ENCODE measurements at regions not wholly inside any gene's neighbourhood (a gene's known extent, or its start where the extent isn't known, plus 50 kb on each side); places are given as distances from the start of the nearest gene placed in this dataset.
"Not testable (repeated sequence)": the region's sequence is repeated elsewhere in the genome, so short reads cannot be mapped to it uniquely, and the experiment has no call there.

DNA sequence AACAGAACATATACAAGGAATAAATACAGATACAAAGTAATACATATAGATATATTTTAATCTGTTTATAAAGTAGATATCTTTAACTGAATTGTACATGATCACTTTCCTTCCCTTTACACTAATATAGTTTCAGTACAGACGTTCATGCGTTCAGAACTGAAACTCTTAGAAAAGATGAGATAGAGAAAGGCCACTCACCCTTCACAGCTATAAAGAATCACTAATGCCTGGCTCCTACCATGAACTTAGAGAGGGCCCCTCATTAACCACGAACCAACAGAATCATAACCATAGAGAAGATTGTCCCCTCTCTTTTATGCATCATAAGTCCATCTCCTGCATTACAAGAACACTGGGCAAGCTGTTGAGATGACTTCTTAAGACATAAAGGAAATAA, 399.0 kb downstream of the COG6 start:
- DNase-seq = not testable (repeated sequence)

DNA sequence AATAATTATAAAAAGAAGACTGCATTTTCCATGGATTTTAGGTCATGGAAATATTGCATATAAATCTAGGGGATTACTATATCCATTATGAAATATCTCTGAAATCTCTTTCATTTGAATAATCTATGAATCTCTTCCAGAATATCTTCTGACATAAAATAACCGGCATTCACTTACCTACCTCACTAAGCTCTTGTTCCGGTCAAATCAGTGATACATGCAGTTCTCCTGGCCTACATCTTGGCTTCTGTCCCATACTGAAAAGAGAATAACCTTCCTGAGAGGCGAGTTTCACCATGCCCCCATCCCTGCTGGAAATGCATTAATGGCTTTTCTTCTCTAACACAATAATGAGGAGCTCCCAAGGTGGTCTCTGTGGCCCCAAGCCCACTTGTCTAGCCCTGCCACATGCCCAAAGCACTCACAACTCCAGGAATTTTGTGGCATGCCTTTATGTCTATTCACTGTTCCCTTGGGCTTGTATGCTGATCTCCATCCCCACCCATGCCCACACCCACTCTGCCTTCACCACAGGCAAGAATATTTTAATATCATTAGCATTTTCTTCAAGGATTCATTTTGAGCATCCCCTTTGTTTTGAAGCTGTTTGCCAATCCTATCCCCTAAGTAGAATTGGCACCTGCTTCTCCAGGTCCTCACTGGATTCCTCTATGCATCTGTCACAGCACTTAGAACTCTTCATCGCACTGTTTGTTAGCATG, 401.6 kb downstream of the COG6 start:
- no peak for DNase-seq

DNA sequence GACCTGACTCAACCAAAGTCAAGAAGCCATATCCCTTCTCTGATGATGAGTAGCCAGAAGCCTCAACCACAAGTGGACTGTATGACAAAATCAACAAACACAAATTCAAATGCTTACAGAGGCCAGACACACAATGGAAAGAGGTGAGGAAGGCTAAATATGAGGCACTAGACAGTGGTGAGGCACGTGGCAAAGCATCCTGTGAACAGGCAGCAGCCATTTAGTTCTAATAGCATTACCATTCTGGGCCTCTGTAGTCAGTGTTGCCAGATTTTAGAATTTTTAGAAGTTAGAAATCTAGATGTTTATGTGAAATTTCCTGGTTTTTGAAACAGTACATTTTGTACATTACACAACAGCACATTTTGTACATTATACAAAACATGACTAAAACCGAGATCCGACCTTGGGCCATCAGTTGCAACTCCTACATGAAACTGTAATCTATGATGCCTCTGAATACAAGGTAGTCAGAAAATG, 403.3 kb downstream of the COG6 start:
- no peak for DNase-seq

DNA sequence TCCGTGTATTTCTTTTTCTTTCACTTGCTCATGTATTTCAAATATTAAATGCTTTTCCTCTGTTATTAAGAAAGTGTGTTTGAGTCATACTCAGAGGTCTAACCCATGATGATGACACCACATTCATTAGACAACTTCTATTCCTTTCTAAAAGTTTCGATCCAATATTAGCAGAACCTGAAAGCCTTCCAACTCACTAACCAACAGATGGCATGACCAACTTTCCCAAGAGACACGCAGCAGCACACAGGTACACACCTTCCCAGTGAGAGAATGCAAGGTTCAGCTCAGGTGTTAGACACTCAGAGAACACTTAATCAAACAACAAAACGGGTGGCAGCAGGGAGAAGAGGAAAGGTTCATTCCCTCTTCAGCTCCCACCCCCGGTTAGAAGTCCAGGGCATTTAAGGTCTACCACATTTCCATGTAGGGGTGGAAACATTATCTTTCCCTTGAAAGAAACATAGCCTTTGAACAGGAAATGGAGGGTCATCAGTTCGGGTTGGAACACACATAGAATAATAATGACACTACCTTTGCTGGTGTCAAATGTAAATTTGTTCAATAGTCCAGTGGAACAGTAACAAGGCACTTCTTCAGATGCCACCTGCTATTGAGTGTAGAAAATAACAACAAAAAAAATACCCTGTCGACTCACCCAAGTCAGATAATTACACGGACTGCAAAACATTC, 404.2 kb downstream of the COG6 start:
- no peak for DNase-seq

DNA sequence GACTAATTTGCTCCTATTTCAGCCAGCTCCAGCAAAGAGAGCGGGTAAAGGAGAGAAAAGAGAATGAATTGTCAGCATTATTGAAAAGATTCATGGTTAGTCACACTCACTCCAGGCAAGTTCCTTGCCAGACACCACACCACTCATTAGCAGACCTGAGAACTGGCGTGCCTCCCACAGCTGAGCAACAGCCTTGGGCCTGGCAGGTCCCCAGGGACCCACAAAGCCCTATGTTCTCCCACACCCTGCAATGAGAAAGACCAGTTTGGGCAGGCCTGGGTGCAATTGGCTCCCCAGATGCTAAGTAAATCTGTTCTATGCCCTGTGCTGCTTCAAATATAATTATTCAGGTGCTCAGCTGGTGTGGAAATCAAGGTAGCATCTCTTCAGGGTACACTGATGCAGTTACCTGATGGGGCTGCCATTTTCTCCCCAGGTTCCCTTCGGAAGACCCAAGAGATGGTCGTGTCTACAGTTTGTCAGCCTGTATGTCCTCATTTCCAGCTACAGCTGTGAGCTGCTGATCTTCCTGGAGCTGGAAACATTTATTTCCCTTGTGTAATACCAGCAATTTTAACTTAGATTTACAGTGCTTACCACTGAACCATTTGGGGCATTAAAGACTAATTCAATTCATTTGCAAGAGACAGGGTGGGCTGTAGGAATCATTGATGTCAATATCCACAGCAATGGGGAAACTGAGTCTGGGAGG, 405.0 kb downstream of the COG6 start:
- peak; percentile 54 to 65 for DNase-seq

- DNase-seq = no peak
Observed at GRCh38 chr13:40061466-40062450, 406.3 kb downstream of the COG6 start.

DNA sequence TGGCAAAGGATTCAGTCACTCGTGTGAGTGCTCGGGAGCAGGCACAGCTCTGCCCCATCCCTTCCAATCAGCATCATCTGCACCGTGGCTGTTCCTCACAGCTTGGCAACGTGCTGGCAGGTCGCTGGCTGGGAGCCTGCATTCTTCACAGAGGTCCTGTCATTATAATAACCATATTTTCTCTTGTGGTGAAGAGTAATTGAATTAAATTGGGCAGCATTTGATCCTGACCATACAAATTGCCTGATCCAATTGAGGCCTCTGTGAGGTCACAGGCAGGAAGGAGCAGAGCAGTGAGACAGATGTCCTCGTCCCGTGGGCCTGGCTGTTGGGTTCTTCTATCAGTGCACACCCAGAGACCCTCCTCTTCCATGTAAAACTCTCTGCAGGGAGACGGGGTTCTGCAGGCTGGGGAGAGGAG, 407.8 kb downstream of the COG6 start:
- DNase-seq = no peak

GRCh38 chr13:40063703-40064102, 408.2 kb downstream of the COG6 start:
- no peak for DNase-seq

- no peak for DNase-seq
Observed at GRCh38 chr13:40064154-40065097, 409.0 kb downstream of the COG6 start.

DNA sequence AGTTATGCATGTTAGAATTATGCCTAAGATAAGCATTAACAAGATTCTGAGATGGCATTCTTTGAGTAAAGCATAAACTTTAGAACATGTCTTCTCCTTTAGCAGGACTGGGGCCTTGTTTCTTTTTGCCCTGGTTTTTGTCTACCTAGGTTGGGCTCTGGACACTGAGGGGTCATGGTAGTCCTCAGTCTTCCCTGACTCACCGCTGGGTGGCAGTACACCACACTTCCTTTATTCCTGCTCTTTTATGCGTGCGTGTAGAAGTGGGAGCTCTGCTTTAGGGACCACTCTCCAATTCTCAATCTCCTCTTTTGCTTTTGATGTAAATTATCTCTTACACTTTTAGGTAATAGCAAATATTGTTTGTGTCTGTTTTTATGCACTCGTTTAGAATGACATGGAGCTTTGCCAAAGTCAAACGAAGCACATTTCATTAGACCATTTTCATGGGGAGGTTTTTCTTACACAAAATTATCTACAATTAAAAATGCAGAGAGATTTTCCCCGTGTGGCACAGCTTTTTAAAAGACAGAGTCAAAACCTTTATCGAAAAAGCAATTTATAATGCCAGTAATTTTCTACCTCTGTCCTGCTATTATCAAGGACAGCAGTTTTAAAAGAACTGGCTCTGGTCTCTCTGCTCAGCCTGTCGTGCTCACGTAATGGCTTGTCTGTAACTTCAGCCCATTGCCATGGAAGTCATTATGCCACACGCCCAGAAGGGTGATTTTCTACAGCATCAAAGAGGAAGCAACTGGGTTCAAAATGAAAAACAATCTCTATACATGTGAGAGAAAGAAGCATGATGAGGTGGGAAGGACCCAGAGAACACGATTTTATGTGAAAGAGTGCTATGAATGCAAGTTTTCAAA, 413.9 kb downstream of the COG6 start:
- peak; percentile 78 for DNase-seq

- no peak for DNase-seq
Observed at GRCh38 chr13:40070357-40070756, 414.9 kb downstream of the COG6 start.

GRCh38 chr13:40072663-40073120, 417.2 kb downstream of the COG6 start:
- no peak for DNase-seq

GRCh38 chr13:40074338-40074737, 418.9 kb downstream of the COG6 start:
- no peak for DNase-seq

DNA sequence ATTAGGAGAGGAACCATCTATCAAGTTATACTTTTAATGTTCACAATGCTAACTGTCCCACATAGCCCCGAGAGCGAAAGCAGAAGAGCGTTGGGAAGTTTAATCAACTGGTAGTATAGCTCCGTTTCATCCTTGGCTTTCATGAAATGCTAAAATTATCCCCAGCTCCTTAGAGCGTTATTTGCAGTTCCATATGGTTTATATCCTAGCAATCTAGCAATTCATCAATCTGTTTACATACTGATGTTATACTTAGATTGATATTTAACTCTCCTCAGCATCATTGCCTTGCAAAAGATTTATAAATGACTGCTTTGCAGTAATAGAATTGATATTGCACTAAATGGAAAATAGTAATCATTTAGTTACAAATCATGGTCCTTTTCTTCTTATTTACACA, 419.8 kb downstream of the COG6 start:
- DNase-seq = no peak

- no peak for DNase-seq
Observed at GRCh38 chr13:40076765-40077362, 421.4 kb downstream of the COG6 start.

DNA sequence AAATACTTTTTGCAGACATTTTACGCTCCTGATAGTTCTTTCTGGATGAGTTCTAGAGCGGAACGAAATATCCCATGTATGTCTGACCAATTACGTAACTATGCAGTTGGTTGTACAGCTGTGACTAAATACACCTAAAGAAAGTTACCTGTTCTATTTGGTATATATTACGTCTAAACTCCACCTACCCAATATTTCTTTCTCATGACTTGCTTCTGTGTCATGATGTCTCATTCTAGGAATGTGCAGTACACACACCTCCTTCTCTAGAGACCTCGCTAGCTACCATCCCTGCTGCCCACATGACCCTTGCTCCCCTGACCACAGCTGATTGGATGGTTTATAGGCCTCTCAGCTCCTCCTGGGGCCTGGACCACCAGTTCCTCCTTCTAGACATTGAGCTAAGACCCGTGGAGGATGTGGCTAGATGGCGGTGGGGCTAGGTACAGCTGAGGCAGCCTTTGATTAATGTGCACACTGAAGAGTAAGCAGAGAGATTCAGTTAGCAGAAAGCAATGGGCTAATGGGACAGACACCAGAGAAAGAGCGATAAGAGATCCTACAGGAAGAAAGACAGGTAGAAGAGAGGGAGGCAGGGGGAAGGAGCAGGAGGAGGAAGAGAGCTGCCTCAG, 422.1 kb downstream of the COG6 start:
- no peak for DNase-seq

GRCh38 chr13:40079721-40080120, 424.3 kb downstream of the COG6 start:
- DNase-seq = no peak

- DNase-seq = no peak
Observed at GRCh38 chr13:40080676-40081075, 425.2 kb downstream of the COG6 start.

- no peak for DNase-seq
Observed at GRCh38 chr13:40082639-40083038, 427.2 kb downstream of the COG6 start.
